ENCODE measurements at regions not wholly inside any gene's neighbourhood (a gene's known extent, or its start where the extent isn't known, plus 50 kb on each side); places are given as distances from the start of the nearest gene placed in this dataset.

GRCh38 chrX:7444967-7445366 is 297.0 kb upstream of the PUDP start:
- Histone ChIP-seq H3K36me3 (no peaks in the 10 kb centered on the region), H3K4me1 (no peaks in the 10 kb centered on the region), H3K4me3 (no peak overlapping the region), H3K27me3 (no peaks in the 10 kb centered on the region), H3K9me3 (no peaks in the 10 kb centered on the region), H3K27ac (no peak overlapping the region)
- DNase-seq (no peak), FAIRE-seq (no peak), ATAC-seq (no peak)
- intact Hi-C loops (cut with DNase I) = no loop called here
- TF ChIP-seq CTCF (IDR thresholded peaks at IDR 0.05) = no peak
- WGBS, 2 donors = 65 to 68% methylated on average over 2 of the region's 2 CpGs

- H3K9me3 ChIP-seq = no peaks in the 10 kb centered on the region
- TF ChIP-seq CTCF (IDR thresholded peaks at IDR 0.05) = no peak
- intact Hi-C loops (cut with DNase I) = no loop called here
- no peaks in the 10 kb centered on the region for H3K27me3 ChIP-seq
- FAIRE-seq = no peak
- WGBS, 2 donors = 83 to 85% methylated on average over 6 of the region's 6 CpGs
- no peaks in the 10 kb centered on the region for H3K4me1 ChIP-seq
- no peak overlapping the region for H3K27ac ChIP-seq
- H3K36me3 ChIP-seq = no peaks in the 10 kb centered on the region
- no peak for DNase-seq
- no peak for ATAC-seq
- H3K4me3 ChIP-seq = no peak overlapping the region
Measured at GRCh38 chrX:7441586-7441985, 293.6 kb upstream of the PUDP start.

GRCh38 chrX:7435822-7436221 is 287.9 kb upstream of the PUDP start:
- FAIRE-seq (no peak), DNase-seq (no peak), ATAC-seq (no peak)
- Histone ChIP-seq H3K27ac (no peak overlapping the region), H3K4me1 (no peaks in the 10 kb centered on the region), H3K9me3 (no peaks in the 10 kb centered on the region), H3K36me3 (no peaks in the 10 kb centered on the region), H3K27me3 (no peaks in the 10 kb centered on the region), H3K4me3 (no peak overlapping the region)
- WGBS, 2 donors = 86% methylated on average over 2 of the region's 2 CpGs
- intact Hi-C loops (cut with DNase I) = no loop called here
- TF ChIP-seq CTCF (IDR thresholded peaks at IDR 0.05) = no peak

- Histone ChIP-seq H3K9me3 (no peaks in the 10 kb centered on the region), H3K36me3 (no peaks in the 10 kb centered on the region), H3K4me3 (no peak overlapping the region), H3K27ac (no peak overlapping the region), H3K27me3 (no peaks in the 10 kb centered on the region), H3K4me1 (no peaks in the 10 kb centered on the region)
- ATAC-seq (no peak), DNase-seq (no peak), FAIRE-seq (no peak)
- no peak for TF ChIP-seq CTCF (IDR thresholded peaks at IDR 0.05)
- intact Hi-C loops (cut with DNase I) = no loop called here
- WGBS, 2 donors = 68 to 75% methylated on average over 2 of the region's 2 CpGs
Measured at GRCh38 chrX:7432901-7433300, 284.9 kb upstream of the PUDP start.

- Histone ChIP-seq H3K36me3 (no peaks in the 10 kb centered on the region), H3K9me3 (no peaks in the 10 kb centered on the region), H3K4me1 (no peaks in the 10 kb centered on the region), H3K4me3 (no peak overlapping the region), H3K27me3 (no peaks in the 10 kb centered on the region), H3K27ac (no peak overlapping the region)
- FAIRE-seq = no peak
- TF ChIP-seq CTCF (IDR thresholded peaks at IDR 0.05) = no peak
- ATAC-seq = no peak
- 45 to 59% methylated on average over 1 of the region's 1 CpG for WGBS, 2 donors
- no peak for DNase-seq
- intact Hi-C loops (cut with DNase I) = no loop called here
Measured at GRCh38 chrX:7420717-7421116, 272.8 kb upstream of the PUDP start.
